ENCODE measurements at regions not wholly inside any gene's neighbourhood (a gene's known extent, or its start where the extent isn't known, plus 50 kb on each side); places are given as distances from the start of the nearest gene placed in this dataset.

- TF ChIP-seq TOX (CRISPR knock-in tag; IDR thresholded peaks at IDR 0.05; ENCODE audit: borderline replicate concordance) (no peak), ZFP3 (CRISPR knock-in tag; IDR thresholded peaks at IDR 0.05) (no peak), ZFP30 (CRISPR knock-in tag; IDR thresholded peaks at IDR 0.05) (no peak), SNAI2 (CRISPR knock-in tag; IDR thresholded peaks at IDR 0.05) (no peak), POU6F1 (CRISPR knock-in tag; IDR thresholded peaks at IDR 0.05; ENCODE audit: borderline replicate concordance, low read depth) (no peak), RARB (CRISPR knock-in tag; IDR thresholded peaks at IDR 0.05) (no peak), OSR1 (CRISPR knock-in tag; IDR thresholded peaks at IDR 0.05) (no peak), BACH2 (CRISPR knock-in tag; IDR thresholded peaks at IDR 0.05; ENCODE audit: borderline replicate concordance) (no peak), ZNF565 (CRISPR knock-in tag; conservative IDR thresholded peaks at IDR 0.05; ENCODE audit: low read depth) (no peak), CREB5 (CRISPR knock-in tag; IDR thresholded peaks at IDR 0.05; ENCODE audit: low read depth) (no peak), TSHZ2 (CRISPR knock-in tag; IDR thresholded peaks at IDR 0.05) (no peak), ISL1 (CRISPR knock-in tag; IDR thresholded peaks at IDR 0.05) (no peak), ZC3H10 (CRISPR knock-in tag; IDR thresholded peaks at IDR 0.05) (no peak), GLIS3 (CRISPR knock-in tag; IDR thresholded peaks at IDR 0.05) (no peak), PPARA (CRISPR knock-in tag; IDR thresholded peaks at IDR 0.05; ENCODE audit: borderline replicate concordance) (no peak), ZNF8 (CRISPR knock-in tag; IDR thresholded peaks at IDR 0.05) (no peak), TCF4 (CRISPR knock-in tag; IDR thresholded peaks at IDR 0.05; ENCODE audit: borderline replicate concordance) (no peak), ARNTL (CRISPR knock-in tag; IDR thresholded peaks at IDR 0.05; ENCODE audit: borderline replicate concordance, low read depth) (no peak), CSRNP3 (CRISPR knock-in tag; IDR thresholded peaks at IDR 0.05) (no peak), ESRRG (CRISPR knock-in tag; IDR thresholded peaks at IDR 0.05) (no peak)
- ATAC-seq = no peak
Measured at GRCh38 chr12:92471551-92471950, 231.2 kb upstream of the PLEKHG7 start.

GRCh38 chr12:92470608-92471021 is 232.2 kb upstream of the PLEKHG7 start:
- ATAC-seq = no peak
- TF ChIP-seq ISL1 (CRISPR knock-in tag; IDR thresholded peaks at IDR 0.05) (no peak), ARNTL (CRISPR knock-in tag; IDR thresholded peaks at IDR 0.05; ENCODE audit: borderline replicate concordance, low read depth) (no peak), ESRRG (CRISPR knock-in tag; IDR thresholded peaks at IDR 0.05) (no peak), CSRNP3 (CRISPR knock-in tag; IDR thresholded peaks at IDR 0.05) (no peak), POU6F1 (CRISPR knock-in tag; IDR thresholded peaks at IDR 0.05; ENCODE audit: borderline replicate concordance, low read depth) (no peak), ZNF565 (CRISPR knock-in tag; conservative IDR thresholded peaks at IDR 0.05; ENCODE audit: low read depth) (no peak), CSDC2 (CRISPR knock-in tag; IDR thresholded peaks at IDR 0.05) (no peak), ZFP30 (CRISPR knock-in tag; IDR thresholded peaks at IDR 0.05) (no peak), ZNF8 (CRISPR knock-in tag; IDR thresholded peaks at IDR 0.05) (no peak), ZC3H10 (CRISPR knock-in tag; IDR thresholded peaks at IDR 0.05) (no peak), TSHZ2 (CRISPR knock-in tag; IDR thresholded peaks at IDR 0.05) (no peak), ZFP3 (CRISPR knock-in tag; IDR thresholded peaks at IDR 0.05) (no peak), CREB5 (CRISPR knock-in tag; IDR thresholded peaks at IDR 0.05; ENCODE audit: low read depth) (no peak), GLIS3 (CRISPR knock-in tag; IDR thresholded peaks at IDR 0.05) (no peak), PPARA (CRISPR knock-in tag; IDR thresholded peaks at IDR 0.05; ENCODE audit: borderline replicate concordance) (no peak), TCF4 (CRISPR knock-in tag; IDR thresholded peaks at IDR 0.05; ENCODE audit: borderline replicate concordance) (no peak)

Measured in SK-N-SH treated with all-trans-retinoic acid at 6 μM for 48 hours (cell line).